HG02852 (cell line): ENCODE measurements at regions not wholly inside any gene's neighbourhood (a gene's known extent, or its start where the extent isn't known, plus 50 kb on each side); places are given as distances from the start of the nearest gene placed in this dataset.

ENCODE experiments used
- ATAC-seq: cut with Tn5 transposase; IDR thresholded peaks from one replicate; pipeline ENCODE4 v1.9.1; 2021; ENCODE audit warnings: mild to moderate bottlenecking, moderate library complexity; ENCODE audit not compliant: unreplicated experiment

DNA sequence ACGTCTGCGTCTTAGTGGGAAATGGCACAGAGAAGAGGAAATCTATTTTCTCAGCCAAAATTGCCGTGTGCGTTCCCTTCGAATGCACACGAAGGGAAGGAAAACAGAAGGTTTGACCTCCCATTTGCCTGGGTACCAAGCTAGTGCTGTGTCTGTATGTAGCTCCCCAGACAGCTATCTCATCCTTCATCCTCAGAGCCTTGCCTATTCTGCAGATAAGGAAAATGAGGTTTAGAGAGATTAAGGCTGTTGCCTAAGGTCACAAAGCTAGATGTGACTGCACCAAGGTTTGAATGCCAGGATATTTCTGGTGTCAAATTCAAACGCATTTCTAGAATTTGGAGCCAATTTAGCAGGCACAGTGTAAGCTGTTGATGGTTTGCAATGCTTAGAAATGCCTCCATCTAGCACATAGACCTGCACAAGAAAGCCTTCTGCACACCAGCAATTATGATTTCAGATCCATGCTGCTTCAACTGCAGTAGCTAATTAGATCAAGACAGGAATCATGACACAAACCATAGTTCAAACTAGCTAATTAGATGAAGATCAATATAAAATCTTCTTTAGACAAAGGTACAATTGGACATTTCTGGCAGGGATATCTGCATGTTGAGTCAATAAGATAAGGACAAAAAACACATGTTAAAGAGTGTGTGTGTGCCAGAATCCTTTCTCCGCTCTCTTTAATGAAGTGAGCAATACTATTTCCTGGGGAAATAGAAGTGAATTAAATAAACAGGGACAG lies 115.1 kb downstream of the CMPK2 start:
- no peak for ATAC-seq

DNA sequence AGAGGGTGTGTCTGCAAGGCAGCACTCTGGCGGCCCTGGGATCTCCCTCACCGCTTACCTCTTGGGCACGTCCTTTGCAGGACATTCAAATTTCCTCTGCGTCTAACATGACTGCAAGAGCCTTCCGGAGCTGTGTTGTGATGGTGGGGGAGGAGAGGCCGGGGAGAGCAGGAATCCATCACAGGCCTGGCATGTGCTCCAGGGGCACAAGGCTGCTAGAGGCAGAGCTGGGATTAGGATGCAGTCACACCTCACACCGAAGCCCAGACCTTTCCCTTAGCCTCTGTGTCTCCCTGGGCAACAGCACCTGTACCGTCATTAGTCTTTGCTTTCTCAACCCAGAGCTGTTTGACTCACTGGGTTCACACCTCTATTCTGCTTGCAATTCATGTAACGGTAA lies 111.3 kb downstream of the CMPK2 start:
- no peak for ATAC-seq

DNA sequence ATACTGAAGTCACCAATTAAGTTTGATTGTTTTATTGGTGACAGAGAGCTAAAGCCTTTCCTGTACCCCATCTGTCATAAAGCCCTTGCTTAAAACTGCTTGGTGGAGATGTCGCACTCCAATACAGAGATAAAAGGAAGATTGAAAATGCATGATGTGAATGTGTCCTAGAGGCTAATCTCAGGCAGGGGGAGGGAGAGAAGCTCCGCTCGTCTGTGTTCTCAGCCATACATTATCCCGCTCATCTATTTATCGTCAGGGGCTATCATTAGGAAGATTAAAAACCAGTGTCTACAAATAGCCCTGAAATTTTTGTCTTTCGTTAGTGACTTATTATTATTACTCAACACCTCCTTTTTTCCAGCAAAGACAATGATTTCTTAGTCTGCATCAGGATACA lies 110.3 kb downstream of the CMPK2 start:
- no peak for ATAC-seq

DNA sequence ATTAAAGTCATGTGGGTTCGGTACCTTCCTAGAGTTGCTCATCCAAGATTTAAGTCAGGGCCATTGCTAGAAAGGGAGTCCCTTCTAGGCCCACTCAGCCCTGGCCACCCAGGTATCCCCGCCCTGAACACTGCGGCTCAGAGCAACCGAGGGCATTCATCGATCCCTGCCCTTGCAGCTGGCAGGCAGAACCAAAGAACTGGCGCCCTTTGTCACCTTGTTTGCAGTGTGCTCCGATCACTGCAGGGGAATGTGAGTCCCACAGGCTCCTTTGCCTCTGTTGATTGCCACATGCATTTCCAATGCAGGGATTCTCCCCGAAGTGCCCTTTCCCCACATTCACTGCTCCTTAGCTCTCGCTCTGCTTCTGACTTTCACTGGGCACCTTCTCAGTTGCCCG lies 108.5 kb downstream of the CMPK2 start:
- no peak for ATAC-seq

DNA sequence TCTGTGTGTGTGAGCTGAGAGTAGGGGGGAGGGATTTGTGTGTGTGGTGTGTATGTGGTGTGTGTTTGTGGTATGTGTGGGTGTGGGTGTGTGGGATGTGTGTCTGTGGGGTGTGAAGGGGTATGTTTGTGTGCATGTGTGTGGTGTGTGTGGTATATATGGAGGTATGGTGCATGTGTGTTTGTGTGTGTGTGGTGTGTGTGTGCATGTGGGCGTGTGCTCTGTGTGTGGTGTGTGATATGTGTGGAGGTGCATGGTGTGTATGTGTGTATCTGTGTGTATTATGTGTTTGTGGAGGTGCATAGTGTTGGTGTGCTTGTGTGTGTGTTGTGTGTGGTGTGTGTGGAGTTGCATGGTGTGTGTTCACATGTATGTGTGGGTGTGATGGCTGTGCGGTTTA lies 106.0 kb downstream of the CMPK2 start:
- ATAC-seq: no peak

DNA sequence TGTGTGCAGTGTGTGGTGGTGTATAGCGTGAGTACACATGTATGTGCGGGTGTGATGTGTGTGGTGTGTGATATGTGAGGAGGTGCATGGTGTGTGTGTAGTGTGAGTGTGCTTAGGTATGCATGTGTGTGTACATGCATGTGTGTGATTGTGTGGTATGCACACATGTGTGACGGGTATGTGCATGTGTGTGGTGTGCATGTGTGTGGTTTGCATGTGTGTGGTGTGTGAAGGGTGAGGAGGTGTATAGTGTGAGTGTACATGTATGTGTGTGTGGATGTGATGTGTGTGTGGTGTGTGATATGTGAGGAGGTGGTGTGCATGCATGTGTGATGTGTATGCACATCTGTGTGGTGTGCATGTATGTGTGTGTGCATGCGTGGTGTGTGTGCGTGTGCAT lies 105.6 kb downstream of the CMPK2 start:
- ATAC-seq: no peak

DNA sequence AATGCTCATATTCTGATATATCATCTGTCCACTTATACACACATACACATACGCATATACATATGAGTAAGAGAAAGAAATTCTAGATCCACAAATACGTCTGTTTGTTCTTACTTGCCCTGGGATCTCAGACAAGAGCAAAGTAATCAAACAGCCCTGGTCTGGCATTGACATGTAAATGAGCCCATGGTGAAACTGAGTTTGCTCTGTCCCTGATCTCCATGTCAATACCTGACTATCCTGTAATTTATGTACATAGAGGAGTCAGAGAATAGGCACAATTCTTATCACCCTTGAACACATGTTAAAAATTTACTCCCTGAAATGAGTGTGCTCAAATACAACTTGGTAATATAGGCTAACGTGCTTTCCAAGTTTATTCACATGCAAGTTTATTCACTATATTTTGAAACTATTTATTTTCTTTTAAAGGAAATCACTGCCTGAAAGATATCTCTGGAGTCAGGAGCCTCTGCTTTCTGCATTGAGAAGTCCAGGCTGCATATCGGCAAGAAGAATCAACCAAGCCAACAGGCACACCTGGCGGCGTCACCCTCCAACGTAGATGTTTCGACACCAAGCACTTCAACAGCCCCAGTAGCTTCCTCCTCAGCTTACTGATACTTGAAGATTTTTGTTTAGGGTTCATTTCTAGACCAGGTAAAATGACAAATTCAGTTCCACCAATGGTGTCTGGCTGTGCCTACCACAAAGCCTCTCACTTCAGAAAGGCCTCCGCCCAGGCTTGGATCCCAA lies 100.6 kb downstream of the CMPK2 start:
- no peak for ATAC-seq

DNA sequence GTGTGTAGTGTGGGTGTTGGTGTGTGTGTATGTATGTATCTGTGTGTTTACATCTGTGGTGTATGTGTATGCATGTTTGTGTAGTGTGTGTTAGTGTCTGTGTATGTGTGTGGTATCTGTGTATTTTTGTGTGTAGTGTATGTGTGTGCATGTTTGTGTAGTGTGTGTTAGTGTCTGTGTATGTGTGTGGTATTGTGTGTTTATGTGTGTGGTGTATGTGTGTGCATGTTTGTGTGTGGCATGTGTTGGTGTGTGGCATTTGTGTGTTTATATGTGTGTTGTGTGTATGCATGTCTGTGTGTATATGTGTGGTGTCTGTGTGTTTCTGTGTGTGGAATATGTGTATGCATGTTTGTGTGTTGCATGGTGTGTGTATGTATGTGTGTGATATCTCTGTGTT lies 96.4 kb downstream of the CMPK2 start:
- ATAC-seq: no peak

DNA sequence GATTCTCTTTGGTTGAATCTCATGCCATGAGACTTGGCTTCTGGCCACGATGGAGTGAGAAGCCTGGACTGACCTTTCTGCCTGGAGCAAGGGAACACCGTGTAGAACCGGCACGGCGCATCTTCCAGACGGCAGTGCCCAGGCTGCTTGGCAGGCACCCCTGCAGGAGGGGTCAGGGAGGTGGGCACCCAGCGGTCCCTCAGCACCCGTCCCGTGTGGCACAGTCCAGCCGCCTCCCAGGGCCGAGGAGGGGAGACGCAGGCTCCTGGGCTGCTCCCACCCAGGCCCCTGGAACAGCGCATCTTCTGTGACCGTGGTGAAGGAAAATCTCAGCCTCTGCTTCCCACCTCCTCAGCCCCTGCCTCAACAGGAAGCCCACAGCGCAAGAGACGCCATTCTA lies 95.7 kb downstream of the CMPK2 start:
- ATAC-seq: no peak

DNA sequence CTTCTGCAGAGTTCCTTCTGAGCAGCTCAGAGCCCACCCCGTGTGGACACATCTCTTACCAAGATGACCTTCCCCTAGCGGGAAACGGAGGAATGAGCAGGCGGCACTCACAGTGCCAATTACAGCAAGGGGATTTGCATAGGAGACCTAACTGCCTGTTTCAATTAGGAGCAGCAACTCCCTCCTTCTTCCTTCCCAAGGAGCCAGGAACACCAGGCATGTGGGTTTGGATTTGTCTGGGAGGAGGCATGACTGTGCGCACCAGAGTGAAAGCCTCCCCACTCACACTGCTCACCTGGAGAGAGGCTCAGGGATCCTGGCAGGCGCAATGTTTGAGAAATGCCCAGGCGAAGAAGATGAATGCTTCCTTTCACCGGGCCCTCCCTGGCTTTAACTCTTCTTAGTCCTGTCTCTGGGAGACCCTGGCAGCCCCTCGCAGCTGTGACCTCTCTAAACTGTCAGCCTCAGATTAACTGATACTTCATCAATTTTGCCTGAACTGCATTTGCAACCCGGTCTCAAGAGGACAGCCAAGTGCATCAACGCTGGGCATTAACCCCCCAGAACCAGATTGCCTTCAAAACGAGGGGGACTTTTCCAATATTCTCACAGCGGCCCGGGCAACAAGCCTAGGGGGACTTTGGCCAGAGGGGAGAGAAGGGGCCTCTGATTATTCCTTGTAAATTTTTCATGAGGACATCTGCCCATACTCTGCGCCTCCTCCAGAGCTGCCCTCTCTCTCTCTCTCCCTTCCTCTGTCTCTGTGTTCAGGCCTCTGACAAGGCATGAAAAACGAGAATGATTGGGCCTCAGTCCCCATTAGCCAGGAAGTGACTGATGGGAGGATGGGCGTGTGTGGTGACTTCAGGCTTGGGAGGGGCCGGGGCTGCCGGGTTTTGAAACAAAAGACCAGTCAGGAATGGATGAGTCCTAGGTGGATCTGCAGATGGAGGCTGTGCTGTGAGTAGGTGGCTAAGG lies 93.8 kb downstream of the CMPK2 start:
- ATAC-seq: no peak

DNA sequence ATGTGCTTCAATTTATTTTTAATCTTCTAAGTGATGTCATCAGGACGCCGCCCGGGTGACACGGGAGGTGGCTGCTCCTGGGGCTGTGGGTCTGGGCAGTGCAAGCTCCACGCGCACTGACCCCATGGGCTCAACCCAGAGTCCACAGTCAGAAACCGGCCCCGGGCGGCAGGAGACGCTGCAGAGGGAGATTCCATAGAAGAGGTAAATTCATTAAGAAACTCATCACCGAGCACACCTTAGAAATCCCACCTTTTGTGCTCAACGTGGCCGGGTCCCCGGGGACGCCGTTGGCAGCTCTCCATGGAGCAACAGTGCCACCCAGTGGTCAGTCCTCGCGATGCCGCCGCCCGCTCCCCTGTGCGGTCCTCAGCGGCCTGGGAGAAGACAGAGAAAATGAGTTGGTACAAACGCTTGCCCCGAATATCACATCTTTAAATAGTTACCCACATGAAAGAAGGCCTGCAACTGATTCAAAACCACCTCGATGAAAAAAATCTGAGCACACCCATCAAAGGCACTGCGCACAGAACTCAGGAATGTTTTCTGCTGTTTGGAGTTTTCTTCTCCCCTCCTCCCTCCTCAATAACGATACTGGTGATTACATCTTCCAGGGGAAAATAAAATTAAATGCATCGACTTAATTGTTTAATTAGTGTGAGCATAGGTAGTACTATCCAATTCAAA lies 92.6 kb downstream of the CMPK2 start:
- peak; percentile 91 for ATAC-seq

DNA sequence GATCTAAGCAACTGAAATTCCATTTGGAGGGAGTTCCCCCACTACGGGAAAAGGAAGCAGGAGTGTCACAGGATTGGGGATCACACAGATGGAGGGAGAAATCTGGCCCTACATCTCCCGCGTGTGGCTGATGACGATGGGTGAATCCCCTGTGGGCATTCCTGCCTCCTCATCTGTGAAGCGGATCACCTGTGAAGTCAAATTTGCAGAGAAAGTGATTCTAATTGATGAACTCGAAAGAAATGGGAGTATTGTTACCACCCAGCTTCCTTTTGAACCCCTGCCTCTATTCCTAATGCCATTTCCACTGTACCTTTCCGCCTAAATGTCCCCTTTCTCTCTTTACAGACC lies 92.0 kb downstream of the CMPK2 start:
- ATAC-seq: no peak

DNA sequence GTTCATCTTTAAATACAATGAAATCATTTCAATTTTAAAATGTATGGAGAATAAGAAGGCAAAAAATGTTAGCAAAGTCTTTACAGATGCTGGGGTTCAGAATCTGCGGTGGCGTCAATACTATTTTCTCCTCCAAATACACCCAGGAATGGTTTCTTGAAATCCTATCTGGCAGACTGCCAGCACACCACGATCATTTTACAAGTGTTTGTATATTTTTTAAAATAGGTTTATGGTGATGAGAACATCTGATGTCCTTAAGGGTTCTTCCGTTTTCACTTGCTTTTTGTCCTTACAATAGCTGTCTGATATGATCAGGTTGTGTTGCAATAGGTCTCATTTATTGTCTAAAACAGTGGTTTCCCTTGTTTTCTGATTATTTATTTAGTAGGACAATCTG lies 89.6 kb downstream of the CMPK2 start:
- ATAC-seq: no peak

DNA sequence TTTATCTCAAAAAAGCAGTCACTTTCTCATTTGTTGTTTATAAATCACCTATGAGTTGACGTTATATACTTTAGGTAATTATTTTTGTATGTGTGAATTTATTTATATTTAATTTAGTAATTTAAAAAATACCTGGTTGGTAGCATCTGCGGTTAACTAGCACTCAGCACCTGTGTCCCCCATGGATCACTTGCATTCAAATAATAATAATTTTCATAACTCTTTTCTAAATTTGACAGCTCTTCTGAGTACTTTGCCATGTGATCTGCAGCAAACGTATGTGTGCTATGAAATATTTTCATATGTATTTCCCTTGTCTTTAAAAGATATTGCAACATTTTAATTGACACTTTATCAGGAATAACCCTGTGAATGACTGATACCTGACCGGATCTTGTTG lies 88.1 kb downstream of the CMPK2 start:
- ATAC-seq: no peak

DNA sequence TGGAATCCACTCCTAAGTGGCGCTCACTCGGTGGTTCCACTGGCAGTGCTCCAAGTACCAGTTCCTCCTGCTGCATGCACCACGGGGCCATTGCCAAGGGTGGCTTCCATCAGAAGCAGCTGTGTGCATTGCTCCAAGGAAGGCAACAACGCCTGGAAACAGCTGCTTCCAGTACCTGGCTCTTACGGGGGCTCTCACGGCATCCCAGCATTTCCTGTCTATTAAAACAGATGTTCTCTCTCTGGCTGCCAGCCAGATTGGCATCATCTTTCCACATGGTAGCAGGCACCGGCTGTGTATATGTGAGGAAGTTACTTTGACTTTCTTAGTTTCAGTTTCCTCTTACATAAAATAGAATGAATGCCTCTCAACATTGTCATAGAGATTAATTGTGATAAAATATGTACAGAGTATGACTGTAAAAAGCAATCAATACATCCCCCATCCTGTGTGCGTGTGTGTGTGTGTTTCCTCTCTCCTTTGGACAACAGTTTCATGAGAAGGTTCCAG lies 84.9 kb downstream of the CMPK2 start:
- ATAC-seq: no peak

DNA sequence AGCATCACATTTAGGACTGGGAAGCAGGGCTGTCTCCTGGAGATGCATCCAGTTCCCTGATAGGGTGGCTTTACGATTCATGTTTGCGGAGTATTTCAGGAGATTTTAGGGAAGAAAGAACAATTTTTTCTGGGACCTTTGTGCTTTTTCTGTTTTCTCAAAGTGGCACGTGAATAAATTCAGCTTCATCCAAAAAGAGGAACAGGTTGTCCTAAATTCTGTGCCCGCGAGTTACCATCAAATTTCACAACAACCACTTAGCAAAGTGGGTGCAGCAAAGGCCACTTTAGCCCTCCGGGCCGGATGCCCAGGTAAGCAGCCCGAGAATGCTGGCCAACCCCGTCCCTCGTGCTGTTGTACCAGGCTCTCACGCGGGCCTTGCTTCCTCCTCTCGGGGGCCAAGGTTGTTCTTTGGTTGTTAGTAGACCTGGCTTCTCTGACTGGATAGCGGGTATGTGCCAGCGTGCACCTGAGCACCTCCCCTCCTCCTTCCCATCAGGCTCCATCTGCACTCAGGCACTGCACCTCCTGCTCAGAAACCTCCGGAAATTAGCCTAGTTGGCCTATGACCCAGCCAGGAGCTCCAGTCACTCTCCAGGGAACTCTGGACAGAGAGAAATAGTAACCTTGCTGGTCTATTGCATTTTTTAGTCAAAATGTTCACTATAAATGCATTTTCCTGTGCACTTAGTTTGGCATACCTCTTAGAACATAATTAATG lies 83.0 kb downstream of the CMPK2 start:
- ATAC-seq: no peak

DNA sequence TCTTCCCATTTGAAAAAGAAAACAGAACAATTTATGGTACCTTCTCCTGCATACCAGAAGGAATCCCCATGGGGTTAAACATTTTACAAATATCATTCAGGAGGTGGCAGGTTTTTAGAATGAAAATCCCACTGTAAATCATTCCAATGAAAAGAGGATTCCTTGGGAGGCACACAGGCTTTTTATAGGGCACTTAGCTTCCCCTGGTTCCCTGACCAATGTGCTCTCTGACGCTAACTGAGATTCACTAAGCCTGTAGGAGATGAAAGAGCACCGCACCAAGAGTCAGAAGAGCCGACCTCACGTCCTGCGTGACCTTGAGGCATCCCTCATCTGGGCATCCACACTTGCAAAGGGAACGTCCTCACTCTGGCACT lies 82.5 kb downstream of the CMPK2 start:
- no peak for ATAC-seq

DNA sequence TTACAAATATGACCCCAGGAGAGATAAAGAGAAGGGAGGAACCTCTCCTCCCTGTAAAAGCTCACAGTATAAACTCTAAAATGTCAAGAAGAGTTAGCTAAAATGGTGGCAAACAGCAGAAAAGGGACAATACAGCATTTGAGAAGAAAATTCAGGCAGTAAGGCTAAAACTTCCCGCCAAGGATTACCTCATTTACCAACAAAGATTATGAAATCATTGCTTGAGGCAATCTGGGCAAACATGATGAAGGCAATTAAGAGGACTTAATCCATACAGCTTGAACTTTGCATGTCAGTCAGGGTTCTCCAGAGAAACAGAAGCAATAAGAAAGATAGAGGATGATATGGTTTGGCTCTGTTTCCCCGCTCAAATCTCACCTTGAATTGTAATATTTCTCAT lies 81.4 kb downstream of the CMPK2 start:
- no peak for ATAC-seq

DNA sequence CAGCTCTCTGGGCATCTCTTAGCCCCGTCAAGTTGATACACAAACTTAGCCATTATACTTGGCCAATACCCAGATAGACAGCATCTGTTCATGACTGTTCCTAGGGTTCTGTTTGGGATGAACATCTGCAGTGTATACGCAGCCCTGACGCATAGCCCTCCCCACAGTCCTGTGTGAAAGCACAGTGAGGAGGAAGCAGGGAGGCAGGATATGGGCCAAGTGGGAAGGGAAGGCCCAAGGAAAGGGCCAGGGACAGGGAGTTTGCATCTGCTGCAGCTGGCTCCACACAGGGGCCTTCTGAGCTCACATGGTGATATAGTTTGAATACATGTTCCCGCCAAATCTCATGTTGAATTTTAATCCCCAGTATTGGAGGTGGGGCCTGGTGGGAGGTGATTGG lies 80.2 kb downstream of the CMPK2 start:
- no peak for ATAC-seq

DNA sequence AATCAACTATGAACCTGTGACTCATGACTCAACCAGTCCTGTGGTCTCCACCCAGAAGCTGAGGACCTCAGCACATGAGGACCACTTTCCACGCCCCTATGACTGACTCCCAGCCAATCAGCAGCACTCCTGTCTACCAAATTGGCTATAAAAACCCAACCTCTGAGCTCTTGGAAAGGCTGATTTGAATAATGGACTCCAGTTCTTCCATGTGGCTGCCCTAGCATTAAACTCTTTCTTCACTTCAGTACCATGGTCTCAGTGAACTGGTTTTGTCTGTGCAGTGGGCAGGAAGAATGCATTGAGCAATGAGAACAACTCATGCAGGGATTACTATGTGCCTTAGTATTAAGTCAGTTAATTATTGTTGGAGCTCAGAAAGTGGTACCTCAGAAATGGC lies 78.3 kb downstream of the CMPK2 start:
- ATAC-seq: no peak
